Sigmoid colon (tissue), 6 donors: ENCODE measurements at regions not wholly inside any gene's neighbourhood (a gene's known extent, or its start where the extent isn't known, plus 50 kb on each side); places are given as distances from the start of the nearest gene placed in this dataset.

Experiments used
- DNase-seq: peaks from one replicate; pipeline ENCODE4 v3.0.0-alpha.2; 2019
- H3K27ac ChIP-seq, 4 donors: fragments of 200-600 bp; sonication (generic); one replicate each; pipeline ENCODE4 v1.5.1; 2016 to 2019; ENCODE audit warnings: mild to moderate bottlenecking in 1 of 4
- H3K27me3 ChIP-seq, 3 donors: fragments of 200-600 bp; sonication (generic); one replicate each; pipeline ENCODE4 v1.5.1; 2019; ENCODE audit warnings: mild to moderate bottlenecking in 1 of 3
- H3K36me3 ChIP-seq, 4 donors: fragments of 200-600 bp; sonication (generic); one replicate each; pipeline ENCODE4 v1.5.1; 2016 to 2019
- H3K4me1 ChIP-seq, 4 donors: fragments of 200-600 bp; sonication (generic); one replicate each; pipeline ENCODE4 v1.5.1; 2017 to 2019
- H3K4me3 ChIP-seq, 4 donors: fragments of 200-600 bp; sonication (generic); one replicate each; pipeline ENCODE4 v1.5.1; 2017 to 2019; ENCODE audit warnings: mild to moderate bottlenecking in 2 of 4, moderate library complexity in 1 of 4
- H3K9me3 ChIP-seq, 4 donors: fragments of 200-600 bp in 3 of 4; sonication (generic) in 3 of 4; one replicate each; pipeline versions ENCODE4 v1.5.1 to v1.6.1; 2013 to 2019
- CTCF ChIP-seq, 4 experiments: fragments of 450-650 bp in 3 of 4; fragments of 200-600 bp in 1 of 4; IDR thresholded peaks; one replicate each; pipeline ENCODE4 v1.5.1; 2016 to 2019; ENCODE audit warnings: antibody characterized with exemption in 4 of 4, mild to moderate bottlenecking in 3 of 4, moderate library complexity in 2 of 4
- EP300 ChIP-seq, 4 donors: sonication (generic); formaldehyde crosslinking; IDR thresholded peaks; one replicate each; pipeline ENCODE4 v1.6.1; 2017; ENCODE audit warnings: antibody characterized with exemption in 4 of 4
- POLR2A ChIP-seq, 2 donors: fragments of 450-650 bp; IDR thresholded peaks; one replicate each; pipeline ENCODE4 v1.6.1; 2016; ENCODE audit warnings: antibody characterized with exemption in 2 of 2, mild to moderate bottlenecking in 2 of 2, moderate library complexity in 2 of 2
- POLR2AphosphoS5 ChIP-seq, 4 donors: sonication (generic); formaldehyde crosslinking; IDR thresholded peaks; one replicate each; pipeline ENCODE4 v1.6.1; 2017; ENCODE audit warnings: antibody characterized with exemption in 4 of 4
- WGBS, 2 donors: extraction: QIAGEN DNeasy Blood & Tissue Kit; methylation state at CpG; one replicate each; pipeline ENCODE4 v1.1.7; 2013; 5-methylcytosine and 5-hydroxymethylcytosine counted together
- intact Hi-C: fragments of 100-400 bp; cut with DNase I; formaldehyde crosslinking; loops from one replicate; pipeline ENCODE4 v1.15.1; 2023
- donor health status: healthy with polysubstance abuse.
- donor health status: healthy.

- Histone ChIP-seq H3K27ac (peak overlapping the region in 2 of 4 donors; percentile 26 to 45), H3K4me1 (peaks cover 0 to 35% (median 18%) of the 10 kb centered on the region in 4 donors), H3K27me3 (no peaks in the 10 kb centered on the region), H3K4me3 (no peak overlapping the region), H3K36me3 (no peaks in the 10 kb centered on the region), H3K9me3 (no peaks in the 10 kb centered on the region)
- DNase-seq = no peak
- intact Hi-C loops = no loop called here
- 67 to 78% methylated on average over 3 of the region's 3 CpGs for WGBS, 2 donors
- no peak for TF ChIP-seq POLR2A (IDR thresholded peaks at IDR 0.05)
- no peak for TF ChIP-seq EP300 (IDR thresholded peaks at IDR 0.05)
- TF ChIP-seq POLR2AphosphoS5 (IDR thresholded peaks at IDR 0.05) = no peak
- no peak for TF ChIP-seq CTCF (IDR thresholded peaks at IDR 0.05)
Observed at GRCh38 chr5:123753180-123753936, 241.4 kb downstream of the CSNK1G3 start.

- no peak for DNase-seq
- Histone ChIP-seq H3K36me3 (no peaks in the 10 kb centered on the region), H3K9me3 (no peaks in the 10 kb centered on the region), H3K27ac (peak overlapping the region in 3 of 4 donors; percentile 5 to 45 (median 26)), H3K4me3 (no peak overlapping the region), H3K27me3 (no peaks in the 10 kb centered on the region), H3K4me1 (peaks cover 0 to 35% (median 18%) of the 10 kb centered on the region in 4 donors)
- no peak for TF ChIP-seq EP300 (IDR thresholded peaks at IDR 0.05)
- TF ChIP-seq POLR2A (IDR thresholded peaks at IDR 0.05) = no peak
- TF ChIP-seq CTCF (IDR thresholded peaks at IDR 0.05) = no peak
- TF ChIP-seq POLR2AphosphoS5 (IDR thresholded peaks at IDR 0.05) = no peak
- 84 to 89% methylated on average over 5 of the region's 5 CpGs for WGBS, 2 donors
- intact Hi-C loops = no loop called here
Observed at GRCh38 chr5:123752552-123753179, 240.7 kb downstream of the CSNK1G3 start.

- no peak overlapping the region for H3K27ac ChIP-seq
- H3K9me3 ChIP-seq = no peaks in the 10 kb centered on the region
- peaks cover 0 to 35% (median 18%) of the 10 kb centered on the region in 4 donors for H3K4me1 ChIP-seq
- no peak for TF ChIP-seq POLR2A (IDR thresholded peaks at IDR 0.05)
- no peak for TF ChIP-seq CTCF (IDR thresholded peaks at IDR 0.05)
- no peak for TF ChIP-seq POLR2AphosphoS5 (IDR thresholded peaks at IDR 0.05)
- no peak for DNase-seq
- no peak overlapping the region for H3K4me3 ChIP-seq
- no peaks in the 10 kb centered on the region for H3K36me3 ChIP-seq
- intact Hi-C loops = no loop called here
- 92 to 99% methylated on average over 3 of the region's 3 CpGs for WGBS, 2 donors
- H3K27me3 ChIP-seq = no peaks in the 10 kb centered on the region
Observed at GRCh38 chr5:123751670-123752069, 239.7 kb downstream of the CSNK1G3 start.

GRCh38 chr5:123748239-123748638 is 236.3 kb downstream of the CSNK1G3 start:
- no peaks in the 10 kb centered on the region for H3K36me3 ChIP-seq
- no peak for DNase-seq
- no peak overlapping the region for H3K4me3 ChIP-seq
- H3K27me3 ChIP-seq = no peaks in the 10 kb centered on the region
- TF ChIP-seq CTCF (IDR thresholded peaks at IDR 0.05) = no peak
- TF ChIP-seq POLR2AphosphoS5 (IDR thresholded peaks at IDR 0.05) = no peak
- TF ChIP-seq EP300 (IDR thresholded peaks at IDR 0.05) = no peak
- no peak for TF ChIP-seq POLR2A (IDR thresholded peaks at IDR 0.05)
- H3K27ac ChIP-seq = no peak overlapping the region
- H3K9me3 ChIP-seq = no peaks in the 10 kb centered on the region
- whole genome bisulfite sequencing, 2 donors = 88 to 96% methylated on average over 1 of the region's 1 CpG
- peaks cover 0 to 12% (median 5%) of the 10 kb centered on the region in 4 donors for H3K4me1 ChIP-seq
- intact Hi-C loops = no loop called here
